GM12878 (cell line): ENCODE measurements at regions not wholly inside any gene's neighbourhood (a gene's known extent, or its start where the extent isn't known, plus 50 kb on each side); places are given as distances from the start of the nearest gene placed in this dataset.

Experiments
- ATF3 ChIP-seq: IDR thresholded peaks from 2 replicates; pipeline ENCODE4 v1.6.1; 2011; ENCODE audit warnings: low read depth, mild to moderate bottlenecking, low read length, moderate library complexity, borderline replicate concordance; ENCODE audit errors: extremely low read depth
- CBX5 ChIP-seq: sonication (generic); IDR thresholded peaks from 2 replicates; pipeline ENCODE4 v1.6.1; 2016; ENCODE audit warnings: low read depth, moderate library complexity, mild to moderate bottlenecking, inconsistent platforms
- EP300 ChIP-seq, 2 experiments: fragments of 150-350 bp in 1 of 2; IDR thresholded peaks; 2 replicates each; pipeline ENCODE4 v1.6.1; 2011 to 2012; ENCODE audit warnings: low read depth in 2 of 2, low read length in 2 of 2, borderline replicate concordance in 1 of 2, improper control_type of control experiment in 1 of 2, inconsistent platforms in 1 of 2; ENCODE audit not compliant: control insufficient read depth in 1 of 2
- MXI1 ChIP-seq: fragments of 150-350 bp; IDR thresholded peaks from 2 replicates; pipeline ENCODE4 v1.6.1; 2011; ENCODE audit warnings: low read depth, mild to moderate bottlenecking, inconsistent platforms, low read length, improper control_type of control experiment
- POLR2A ChIP-seq: IDR thresholded peaks from 2 replicates; pipeline ENCODE4 v1.6.1; 2011; ENCODE audit warnings: low read depth, mild to moderate bottlenecking, low read length
- RAD21 ChIP-seq: IDR thresholded peaks from 2 replicates; pipeline ENCODE4 v1.6.1; 2011; ENCODE audit warnings: mild to moderate bottlenecking, low read depth, low read length, moderate library complexity; ENCODE audit not compliant: insufficient read depth
- TAF1 ChIP-seq: IDR thresholded peaks from 2 replicates; pipeline ENCODE4 v1.6.1; 2011; ENCODE audit warnings: mild to moderate bottlenecking, low read depth, low read length, borderline replicate concordance
- TCF3 ChIP-seq: IDR thresholded peaks from 2 replicates; pipeline ENCODE4 v1.6.1; 2012; ENCODE audit warnings: low read depth, mild to moderate bottlenecking, low read length, borderline replicate concordance; ENCODE audit not compliant: insufficient read depth
- ZNF622 ChIP-seq: fragments of 450-650 bp; IDR thresholded peaks from 2 replicates; pipeline ENCODE4 v1.6.1; 2017; ENCODE audit warnings: mild to moderate bottlenecking, inconsistent platforms
- TF ChIP-seq, protein P1 (sequence below), 3 experiments: IDR thresholded peaks in 2 of 3; conservative IDR thresholded peaks in 1 of 3; 2 replicates each; pipeline ENCODE4 v1.5.1; 2011; ENCODE audit warnings: low read depth in 3 of 3, low read length in 3 of 3, mild to moderate bottlenecking in 3 of 3, control low read depth in 2 of 3, moderate library complexity in 2 of 3, inconsistent platforms in 1 of 3, mixed read lengths in 1 of 3; ENCODE audit not compliant: control insufficient read depth in 2 of 3, insufficient read depth in 1 of 3; ENCODE audit errors: extremely low read depth in 1 of 3

GRCh38 chr14:38948171-38948570 is 154.9 kb downstream of the SEC23A start:
- TF ChIP-seq TCF3 = no peak
- no peak for TF ChIP-seq POLR2A
- no peak for TF ChIP-seq TAF1
- TF ChIP-seq ZNF622 = no peak
- TF ChIP-seq, protein P1, sequence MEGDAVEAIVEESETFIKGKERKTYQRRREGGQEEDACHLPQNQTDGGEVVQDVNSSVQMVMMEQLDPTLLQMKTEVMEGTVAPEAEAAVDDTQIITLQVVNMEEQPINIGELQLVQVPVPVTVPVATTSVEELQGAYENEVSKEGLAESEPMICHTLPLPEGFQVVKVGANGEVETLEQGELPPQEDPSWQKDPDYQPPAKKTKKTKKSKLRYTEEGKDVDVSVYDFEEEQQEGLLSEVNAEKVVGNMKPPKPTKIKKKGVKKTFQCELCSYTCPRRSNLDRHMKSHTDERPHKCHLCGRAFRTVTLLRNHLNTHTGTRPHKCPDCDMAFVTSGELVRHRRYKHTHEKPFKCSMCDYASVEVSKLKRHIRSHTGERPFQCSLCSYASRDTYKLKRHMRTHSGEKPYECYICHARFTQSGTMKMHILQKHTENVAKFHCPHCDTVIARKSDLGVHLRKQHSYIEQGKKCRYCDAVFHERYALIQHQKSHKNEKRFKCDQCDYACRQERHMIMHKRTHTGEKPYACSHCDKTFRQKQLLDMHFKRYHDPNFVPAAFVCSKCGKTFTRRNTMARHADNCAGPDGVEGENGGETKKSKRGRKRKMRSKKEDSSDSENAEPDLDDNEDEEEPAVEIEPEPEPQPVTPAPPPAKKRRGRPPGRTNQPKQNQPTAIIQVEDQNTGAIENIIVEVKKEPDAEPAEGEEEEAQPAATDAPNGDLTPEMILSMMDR (IDR thresholded peaks at IDR 0.05 in 2 of 3, conservative IDR thresholded peaks at IDR 0.05 in 1 of 3; ENCODE audit: control insufficient read depth in 2 of 3, extremely low read depth in 1 of 3, insufficient read depth in 1 of 3, low read depth in 3 of 3, low read length in 3 of 3) = no peak
- TF ChIP-seq MXI1 = no peak
- no peak for TF ChIP-seq ATF3
- no peak for TF ChIP-seq CBX5
- TF ChIP-seq EP300 (IDR thresholded peaks at IDR 0.05; ENCODE audit: borderline replicate concordance in 1 of 2, control insufficient read depth in 1 of 2, low read depth in 2 of 2, low read length in 2 of 2) = no peak
- no peak for TF ChIP-seq RAD21
